ENCODE measurements at regions not wholly inside any gene's neighbourhood (a gene's known extent, or its start where the extent isn't known, plus 50 kb on each side); places are given as distances from the start of the nearest gene placed in this dataset.

DNA sequence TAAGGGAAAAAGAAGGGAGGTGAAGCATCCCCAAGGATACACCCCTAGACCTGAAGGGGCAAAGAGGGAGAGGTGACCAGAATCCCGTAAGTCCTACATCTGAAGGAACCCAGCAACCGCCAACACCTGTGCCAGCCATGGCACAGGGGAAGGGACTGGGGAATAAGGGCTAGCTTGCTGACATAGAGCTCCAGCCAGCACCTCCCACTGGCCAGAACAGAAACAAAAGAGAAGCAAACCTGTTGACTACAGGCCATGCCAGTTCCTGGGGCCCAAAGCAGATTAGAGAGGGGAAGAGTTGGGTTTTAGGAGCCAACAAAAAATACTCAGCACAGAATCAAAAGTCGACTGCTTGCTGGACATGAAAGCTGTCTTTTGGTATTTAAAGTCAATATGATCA is 244.6 kb downstream of the SUCLG1 start:
- Histone ChIP-seq H3K27ac (ENCODE audit: low read length) (no peak overlapping the region), H3K4me3 (ENCODE audit: low read length) (no peak overlapping the region), H3K27me3 (ENCODE audit: control insufficient read depth, insufficient read depth, low read length) (no peaks in the 10 kb centered on the region), H3K9me3 (ENCODE audit: control insufficient read depth, insufficient read depth, low read length) (no peaks in the 10 kb centered on the region), H3K4me1 (ENCODE audit: control insufficient read depth, insufficient read depth, low read length) (no peaks in the 10 kb centered on the region), H3K36me3 (ENCODE audit: control insufficient read depth, insufficient read depth, low read length) (no peaks in the 10 kb centered on the region)
- WGBS (ENCODE audit: insufficient coverage): 57% methylated on average over 3 of the region's 3 CpGs
- intact Hi-C loops (cut with micrococcal nuclease): no loop called here
- Mint-ChIP-seq H3K9me3 (no peaks in the 10 kb centered on the region), H3K4me3 (no peak overlapping the region), H3K27ac (no peak overlapping the region), H3K36me3 (no peaks in the 10 kb centered on the region), H3K27me3 (ENCODE audit: low read depth in 2 of 2) (peaks cover 8 to 36% of the 10 kb centered on the region in 2 donors), H3K4me1 (no peaks in the 10 kb centered on the region)
- ATAC-seq (no peak), DNase-seq (no peak)
- TF ChIP-seq, protein P1, sequence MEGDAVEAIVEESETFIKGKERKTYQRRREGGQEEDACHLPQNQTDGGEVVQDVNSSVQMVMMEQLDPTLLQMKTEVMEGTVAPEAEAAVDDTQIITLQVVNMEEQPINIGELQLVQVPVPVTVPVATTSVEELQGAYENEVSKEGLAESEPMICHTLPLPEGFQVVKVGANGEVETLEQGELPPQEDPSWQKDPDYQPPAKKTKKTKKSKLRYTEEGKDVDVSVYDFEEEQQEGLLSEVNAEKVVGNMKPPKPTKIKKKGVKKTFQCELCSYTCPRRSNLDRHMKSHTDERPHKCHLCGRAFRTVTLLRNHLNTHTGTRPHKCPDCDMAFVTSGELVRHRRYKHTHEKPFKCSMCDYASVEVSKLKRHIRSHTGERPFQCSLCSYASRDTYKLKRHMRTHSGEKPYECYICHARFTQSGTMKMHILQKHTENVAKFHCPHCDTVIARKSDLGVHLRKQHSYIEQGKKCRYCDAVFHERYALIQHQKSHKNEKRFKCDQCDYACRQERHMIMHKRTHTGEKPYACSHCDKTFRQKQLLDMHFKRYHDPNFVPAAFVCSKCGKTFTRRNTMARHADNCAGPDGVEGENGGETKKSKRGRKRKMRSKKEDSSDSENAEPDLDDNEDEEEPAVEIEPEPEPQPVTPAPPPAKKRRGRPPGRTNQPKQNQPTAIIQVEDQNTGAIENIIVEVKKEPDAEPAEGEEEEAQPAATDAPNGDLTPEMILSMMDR (IDR thresholded peaks at IDR 0.05): no peak

DNA sequence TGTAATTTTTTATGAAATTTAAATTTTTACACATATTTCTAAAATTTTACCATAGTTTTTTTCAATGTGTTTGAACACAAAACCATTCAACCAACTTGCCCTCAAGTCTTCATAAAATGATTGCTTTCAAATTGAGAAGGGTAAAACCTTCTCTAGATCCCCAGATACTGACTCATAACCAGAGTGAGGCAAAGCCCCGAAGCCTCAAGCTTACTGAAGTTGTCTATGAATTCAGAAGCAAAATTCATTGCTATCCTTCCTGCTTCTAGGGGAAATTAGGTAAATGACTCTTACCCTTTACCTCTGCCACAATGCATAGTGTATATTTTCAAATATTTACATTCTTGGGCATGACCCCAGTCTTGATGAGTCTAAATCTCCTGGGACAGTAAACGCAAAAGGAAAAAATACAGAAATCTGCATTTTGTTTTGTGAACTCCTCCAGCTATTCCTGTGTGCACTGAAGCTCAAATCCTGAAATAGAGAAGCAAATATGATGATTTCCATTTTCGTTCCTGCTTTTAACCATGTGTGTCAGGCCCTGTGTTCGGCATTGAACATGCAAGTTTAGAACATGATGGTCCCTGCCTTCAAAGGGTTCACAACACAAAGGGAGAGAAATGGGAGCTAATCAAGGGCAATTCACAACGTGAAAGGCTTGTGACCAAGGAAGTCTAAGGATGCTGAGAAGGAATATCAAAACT is 246.3 kb downstream of the SUCLG1 start:
- TF ChIP-seq, protein P1 (IDR thresholded peaks at IDR 0.05): no peak
- H3K36me3 ChIP-seq (ENCODE audit: control insufficient read depth, insufficient read depth, low read length): no peaks in the 10 kb centered on the region
- intact Hi-C loops (cut with micrococcal nuclease): no loop called here
- H3K27ac ChIP-seq (ENCODE audit: low read length): no peak overlapping the region
- ATAC-seq: no peak
- H3K4me3 ChIP-seq (ENCODE audit: low read length): no peak overlapping the region
- no peaks in the 10 kb centered on the region for H3K4me1 ChIP-seq (ENCODE audit: control insufficient read depth, insufficient read depth, low read length)
- no peaks in the 10 kb centered on the region for H3K36me3 Mint-ChIP-seq
- peaks cover 0 to 3% of the 10 kb centered on the region in 2 donors for H3K9me3 Mint-ChIP-seq
- 57% methylated on average over 5 of the region's 5 CpGs for WGBS (ENCODE audit: insufficient coverage)
- H3K27me3 ChIP-seq (ENCODE audit: control insufficient read depth, insufficient read depth, low read length): no peaks in the 10 kb centered on the region
- no peaks in the 10 kb centered on the region for H3K4me1 Mint-ChIP-seq
- H3K4me3 Mint-ChIP-seq: no peak overlapping the region
- no peak for DNase-seq
- peaks cover 12 to 46% of the 10 kb centered on the region in 2 donors for H3K27me3 Mint-ChIP-seq (ENCODE audit: low read depth in 2 of 2)
- no peak overlapping the region for H3K27ac Mint-ChIP-seq
- no peaks in the 10 kb centered on the region for H3K9me3 ChIP-seq (ENCODE audit: control insufficient read depth, insufficient read depth, low read length)

DNA sequence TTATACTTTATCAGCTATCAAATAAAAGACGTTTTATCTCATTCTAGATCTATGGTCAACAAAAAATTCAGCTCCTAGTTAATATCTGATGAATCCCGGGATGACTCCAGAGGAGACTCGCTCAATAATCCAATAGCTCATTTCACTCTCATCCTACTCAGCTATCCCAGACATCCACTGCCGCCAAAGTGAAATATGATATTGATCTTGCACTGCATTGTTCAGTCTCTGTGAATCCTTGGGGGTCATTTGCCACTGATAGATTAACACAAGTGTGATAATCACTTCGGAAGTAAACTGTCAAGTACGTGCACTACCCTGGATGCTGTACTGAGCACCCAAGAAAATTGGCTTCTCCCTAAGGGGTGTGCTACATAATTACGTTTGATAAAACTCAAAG is 249.1 kb downstream of the SUCLG1 start:
- H3K27me3 Mint-ChIP-seq (ENCODE audit: low read depth in 2 of 2): peaks cover 19 to 53% of the 10 kb centered on the region in 2 donors
- no peak overlapping the region for H3K4me3 ChIP-seq (ENCODE audit: low read length)
- no peak overlapping the region for H3K4me3 Mint-ChIP-seq
- H3K36me3 Mint-ChIP-seq: no peaks in the 10 kb centered on the region
- H3K9me3 ChIP-seq (ENCODE audit: control insufficient read depth, insufficient read depth, low read length): no peaks in the 10 kb centered on the region
- H3K36me3 ChIP-seq (ENCODE audit: control insufficient read depth, insufficient read depth, low read length): no peaks in the 10 kb centered on the region
- intact Hi-C loops (cut with micrococcal nuclease): no loop called here
- no peak overlapping the region for H3K27ac Mint-ChIP-seq
- no peaks in the 10 kb centered on the region for H3K4me1 ChIP-seq (ENCODE audit: control insufficient read depth, insufficient read depth, low read length)
- H3K4me1 Mint-ChIP-seq: peaks cover 6% of the 10 kb centered on the region in 2 donors
- peaks cover 0 to 3% of the 10 kb centered on the region in 2 donors for H3K9me3 Mint-ChIP-seq
- ATAC-seq (no peak), DNase-seq (no peak)
- no peak overlapping the region for H3K27ac ChIP-seq (ENCODE audit: low read length)
- no peaks in the 10 kb centered on the region for H3K27me3 ChIP-seq (ENCODE audit: control insufficient read depth, insufficient read depth, low read length)
- WGBS (ENCODE audit: insufficient coverage): 81% methylated on average over 7 of the region's 7 CpGs
- TF ChIP-seq, protein P1 (IDR thresholded peaks at IDR 0.05): no peak

DNA sequence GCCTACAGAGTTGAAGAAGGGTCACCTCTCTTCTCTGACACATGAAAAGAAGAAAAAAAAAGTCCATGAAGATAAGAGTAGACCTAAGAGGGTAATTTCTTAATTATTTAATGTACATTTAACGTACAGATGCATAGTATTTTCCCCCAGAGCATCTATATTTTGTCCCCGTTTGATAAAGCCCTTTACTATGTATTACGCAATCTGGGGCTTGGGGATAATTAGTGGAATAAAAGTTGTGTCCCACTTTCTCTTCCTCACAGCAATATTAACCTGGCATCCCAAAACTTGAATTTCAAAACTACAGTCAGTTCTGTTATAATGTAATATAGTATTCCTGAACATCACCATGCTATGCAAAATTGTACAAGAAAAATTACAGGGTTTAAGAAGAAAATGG is 254.1 kb downstream of the SUCLG1 start:
- Histone ChIP-seq H3K4me3 (ENCODE audit: low read length) (no peak overlapping the region), H3K9me3 (ENCODE audit: control insufficient read depth, insufficient read depth, low read length) (peaks cover 25% of the 10 kb centered on the region), H3K27me3 (ENCODE audit: control insufficient read depth, insufficient read depth, low read length) (no peaks in the 10 kb centered on the region), H3K36me3 (ENCODE audit: control insufficient read depth, insufficient read depth, low read length) (no peaks in the 10 kb centered on the region), H3K4me1 (ENCODE audit: control insufficient read depth, insufficient read depth, low read length) (peaks cover 9% of the 10 kb centered on the region), H3K27ac (ENCODE audit: low read length) (no peak overlapping the region)
- peaks cover under 1% of the 10 kb centered on the region for H3K36me3 Mint-ChIP-seq
- H3K4me3 Mint-ChIP-seq: no peak overlapping the region
- H3K27me3 Mint-ChIP-seq (ENCODE audit: low read depth in 2 of 2): peaks cover 13 to 27% of the 10 kb centered on the region in 2 donors
- DNase-seq: no peak
- TF ChIP-seq, protein P1 (IDR thresholded peaks at IDR 0.05): no peak
- no CpG with 5 or more reads among the region's 3 CpGs for WGBS (ENCODE audit: insufficient coverage)
- H3K9me3 Mint-ChIP-seq: peaks cover 5 to 6% of the 10 kb centered on the region in 2 donors
- ATAC-seq: no peak
- peaks cover 17 to 18% of the 10 kb centered on the region in 2 donors for H3K4me1 Mint-ChIP-seq
- intact Hi-C loops (cut with micrococcal nuclease): no loop called here
- H3K27ac Mint-ChIP-seq: no peak overlapping the region

Data from natural killer cell (primary cell).